ENCODE measurements at regions not wholly inside any gene's neighbourhood (a gene's known extent, or its start where the extent isn't known, plus 50 kb on each side); places are given as distances from the start of the nearest gene placed in this dataset.
A peak's percentile ranks its signal among the peaks of the same experiment; 100 is the strongest.

DNA sequence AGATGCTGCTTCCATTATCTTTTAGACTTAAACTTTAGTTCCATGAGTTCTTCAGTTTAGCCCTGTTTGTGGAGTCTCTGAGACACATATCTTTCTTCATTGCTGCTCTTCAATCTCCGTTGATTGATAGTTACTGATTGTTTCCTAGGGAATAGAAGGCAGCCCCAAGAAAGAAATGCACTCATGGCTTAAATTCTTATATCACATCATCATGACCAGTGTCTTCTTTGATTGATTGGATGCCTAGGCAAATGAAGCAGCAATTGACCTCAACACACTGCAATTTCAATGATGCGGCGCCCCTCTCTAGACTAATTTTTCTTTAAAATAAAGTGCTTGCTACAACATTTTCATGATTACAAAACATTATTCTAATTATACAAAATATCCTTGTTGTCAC, 576.5 kb upstream of the VSTM2A start:
- DNase-seq (ENCODE audit: low read depth), result no peak

DNA sequence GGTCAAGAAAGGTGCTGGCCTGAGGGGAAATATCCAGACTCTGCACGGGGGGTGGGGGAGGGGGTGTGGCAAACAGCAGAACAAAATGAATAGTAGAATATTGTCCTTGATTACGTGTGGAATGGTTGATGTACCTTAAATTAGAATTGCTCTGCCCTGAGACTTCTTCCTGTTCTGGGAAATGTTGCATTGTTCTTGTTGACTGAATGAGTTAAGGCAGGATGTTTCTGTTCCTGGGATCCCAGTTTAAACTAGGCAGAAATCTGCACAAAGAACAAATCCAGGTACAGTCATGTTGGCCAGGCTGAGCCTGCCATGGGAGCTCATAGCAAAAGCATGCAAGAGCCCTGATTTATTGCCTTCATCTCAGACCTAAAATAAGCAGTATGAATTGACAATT, 558.7 kb upstream of the VSTM2A start:
- DNase-seq (ENCODE audit: low read depth), result no peak

DNA sequence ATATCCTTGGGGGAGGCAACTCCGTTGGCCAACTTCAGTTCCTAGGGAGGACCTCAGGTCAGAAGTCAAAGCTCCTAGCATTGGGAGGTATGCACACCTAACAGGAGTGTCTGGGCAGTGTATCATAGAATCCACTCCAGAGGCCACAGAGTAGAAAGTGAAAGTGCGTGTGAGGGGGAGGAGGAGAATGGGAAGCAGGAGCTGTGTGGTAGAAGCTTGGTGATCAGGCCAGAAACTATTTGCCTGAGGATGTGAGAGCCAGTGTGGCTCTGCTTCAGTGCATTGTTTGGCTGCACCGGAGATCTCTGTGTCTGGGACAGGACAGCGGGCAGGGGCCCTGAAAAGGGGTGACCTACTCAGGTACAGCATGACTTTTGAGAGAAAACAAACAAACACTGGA, 557.4 kb upstream of the VSTM2A start:
- no peak for DNase-seq (ENCODE audit: low read depth)

DNA sequence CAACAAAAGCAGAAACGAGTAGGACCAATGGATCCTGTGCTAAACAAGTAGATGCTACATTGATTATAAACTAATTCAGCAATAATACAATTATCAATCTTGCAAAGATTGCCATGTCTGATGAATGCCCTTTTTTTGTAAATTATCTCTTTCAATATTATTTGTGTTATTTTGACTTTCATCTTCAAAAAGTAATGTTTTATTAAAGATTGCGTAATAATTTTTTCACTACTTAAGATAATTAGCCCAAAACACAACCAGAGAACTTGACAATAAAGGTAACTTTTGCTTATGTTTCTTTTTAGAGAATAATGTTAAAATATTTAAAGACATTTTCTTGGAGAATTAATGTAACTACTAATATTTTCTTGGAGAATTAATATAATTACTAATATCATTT, 553.8 kb upstream of the VSTM2A start:
- no peak for DNase-seq (ENCODE audit: low read depth)

DNA sequence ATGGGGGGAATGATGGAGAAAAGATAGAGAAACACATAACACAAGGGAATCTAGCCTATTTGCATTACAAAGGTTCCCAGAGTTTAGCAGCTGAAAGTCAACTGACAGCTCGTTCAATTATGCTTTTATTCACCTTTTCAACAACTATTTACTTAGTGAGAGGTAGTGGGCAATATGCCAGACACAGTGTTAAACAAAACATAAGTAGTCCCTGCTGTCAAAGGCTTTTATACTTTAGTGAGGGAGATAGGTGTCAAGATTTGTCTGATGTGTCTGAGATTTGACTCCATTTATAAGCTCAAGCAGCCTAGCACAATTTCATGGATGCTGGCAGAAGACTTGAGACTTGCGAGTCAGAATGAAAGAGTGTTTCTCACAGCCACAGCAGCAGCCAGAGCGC, 549.0 kb upstream of the VSTM2A start:
- no peak for DNase-seq (ENCODE audit: low read depth)

DNA sequence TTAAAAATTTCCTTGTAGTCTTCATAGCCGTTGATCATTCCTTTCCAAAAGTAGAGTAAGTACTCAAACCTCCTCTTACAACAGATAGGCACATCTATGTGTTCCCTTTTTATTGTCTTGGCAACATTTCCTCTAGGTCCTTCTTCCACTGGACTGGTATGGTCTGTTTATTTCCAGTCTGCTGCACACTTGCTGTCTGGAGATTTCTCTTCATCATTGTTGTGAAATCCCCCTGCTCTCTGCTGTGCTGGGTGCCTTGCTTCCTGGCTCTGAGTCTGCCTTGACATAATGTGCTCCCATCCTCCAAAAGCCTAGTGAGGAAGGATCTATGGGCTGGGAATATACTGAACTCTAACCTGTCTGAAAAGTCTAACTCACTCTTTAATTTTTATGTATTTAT, 545.3 kb upstream of the VSTM2A start:
- no peak for DNase-seq (ENCODE audit: low read depth)

DNA sequence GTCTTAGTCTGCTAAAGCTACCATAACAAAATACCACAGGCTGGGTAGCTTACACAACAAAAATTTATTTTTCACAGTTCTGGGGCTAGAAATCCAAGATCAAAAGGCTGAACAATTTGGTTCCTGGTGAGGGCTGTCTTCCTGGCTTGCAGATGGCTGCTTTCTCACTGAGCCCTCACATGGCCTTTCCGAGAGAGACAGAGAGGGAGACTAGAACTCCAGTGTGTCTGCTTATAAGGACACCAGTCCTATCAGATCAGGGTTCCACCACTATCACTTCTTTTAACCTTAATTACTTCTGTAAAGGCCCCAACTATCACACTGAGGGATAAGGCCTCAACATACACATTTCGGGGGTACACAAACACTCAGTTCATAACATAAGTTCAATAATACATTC, 527.4 kb upstream of the VSTM2A start:
- DNase-seq (ENCODE audit: low read depth), result peak; percentile 22

DNA sequence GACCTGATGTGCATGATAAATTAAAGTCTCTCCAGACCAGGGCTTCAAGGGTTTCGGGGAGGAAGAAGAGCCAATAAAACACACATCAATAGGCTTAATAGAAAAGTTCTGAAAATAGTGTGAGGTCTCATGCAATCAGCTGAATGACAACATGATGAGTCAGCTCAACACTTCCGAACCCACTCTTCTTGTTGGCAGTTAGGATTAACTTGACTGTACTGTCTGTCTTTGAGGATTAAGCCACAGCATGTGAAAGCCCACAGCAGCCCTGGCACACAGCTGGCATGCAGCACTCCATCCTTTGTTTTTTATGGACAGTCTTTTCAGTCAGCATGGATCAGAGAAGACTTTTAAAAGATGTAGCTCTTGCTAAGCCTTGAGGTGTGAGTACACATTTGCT, 526.9 kb upstream of the VSTM2A start:
- peak; percentile 96 for DNase-seq (ENCODE audit: low read depth)

DNA sequence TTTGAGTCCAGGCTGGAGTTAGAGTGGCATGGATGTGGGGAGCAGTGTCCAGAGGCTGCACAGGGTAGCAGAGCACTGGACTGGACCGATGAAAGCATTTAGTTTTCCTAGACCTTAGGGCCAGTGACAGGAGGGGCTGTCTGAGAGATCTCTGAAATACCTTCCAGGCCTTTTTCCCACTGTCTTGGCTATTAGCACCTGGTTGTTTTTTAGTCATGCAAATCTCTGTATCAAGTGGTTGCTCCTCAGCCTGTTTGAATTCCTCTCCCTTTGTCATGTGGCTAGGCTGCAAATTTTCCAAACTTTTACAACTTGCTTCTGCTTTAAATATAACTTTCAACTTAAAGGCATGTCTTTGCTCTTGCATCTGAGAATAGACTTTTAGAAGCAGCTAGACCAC, 504.3 kb upstream of the VSTM2A start:
- no peak for DNase-seq (ENCODE audit: low read depth)

DNA sequence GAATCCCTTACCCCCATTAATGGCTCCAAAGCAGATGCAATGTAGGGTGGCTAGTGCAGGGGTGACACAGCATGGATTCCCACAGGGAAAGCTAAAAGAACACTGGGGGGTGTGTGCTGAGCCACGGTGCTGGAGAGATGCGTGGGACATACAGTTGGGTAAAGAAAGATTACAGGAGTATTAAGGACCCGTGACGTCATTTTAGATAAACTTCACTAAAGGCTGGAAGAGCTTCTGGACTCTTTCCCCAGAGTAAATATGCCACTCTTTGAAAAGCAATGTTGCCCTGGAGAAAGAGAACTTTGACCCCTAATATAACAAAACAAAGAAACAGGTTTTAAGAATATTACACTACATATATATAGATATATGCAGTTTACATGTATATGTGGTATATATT, 481.5 kb upstream of the VSTM2A start:
- no peak for DNase-seq (ENCODE audit: low read depth)

DNA sequence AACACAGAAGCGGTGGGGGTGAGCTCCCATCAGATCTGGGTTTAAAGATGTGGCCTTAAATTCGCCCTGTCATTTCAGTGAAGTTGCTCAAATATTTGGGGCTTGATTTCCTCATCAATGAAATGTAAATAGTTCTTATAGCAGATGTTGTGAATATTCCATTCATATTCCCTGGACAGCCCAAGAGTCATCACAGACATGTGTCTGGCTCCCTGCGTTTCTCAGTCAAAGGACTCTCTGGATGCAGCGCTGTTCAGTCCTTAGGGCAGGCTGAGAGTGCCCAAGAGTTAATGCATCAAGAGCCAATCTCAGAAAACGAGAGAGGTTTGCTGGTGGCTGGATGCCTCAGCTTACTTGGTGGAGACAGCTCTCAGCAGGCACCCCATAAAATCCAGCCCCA, 475.5 kb upstream of the VSTM2A start:
- DNase-seq (ENCODE audit: low read depth), result no peak

DNA sequence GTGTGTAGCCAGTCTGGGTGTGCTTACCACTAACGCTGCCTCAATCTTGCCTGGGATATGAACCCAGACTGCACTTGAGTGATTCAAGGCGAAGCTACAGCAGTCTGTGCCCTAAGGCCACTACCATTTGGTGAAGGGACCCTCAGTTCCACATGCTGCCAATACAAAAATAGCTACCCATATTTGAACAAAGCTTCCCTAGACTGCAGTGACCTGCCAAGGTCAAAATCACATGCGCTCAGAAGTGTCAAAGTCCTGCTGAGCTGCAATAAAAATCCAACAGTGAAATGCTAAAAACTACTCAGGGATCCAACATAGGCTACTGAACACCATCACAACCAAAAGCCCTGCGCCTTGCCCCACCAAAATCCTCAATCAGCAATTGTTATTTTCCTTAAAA, 472.3 kb upstream of the VSTM2A start:
- no peak for DNase-seq (ENCODE audit: low read depth)

DNA sequence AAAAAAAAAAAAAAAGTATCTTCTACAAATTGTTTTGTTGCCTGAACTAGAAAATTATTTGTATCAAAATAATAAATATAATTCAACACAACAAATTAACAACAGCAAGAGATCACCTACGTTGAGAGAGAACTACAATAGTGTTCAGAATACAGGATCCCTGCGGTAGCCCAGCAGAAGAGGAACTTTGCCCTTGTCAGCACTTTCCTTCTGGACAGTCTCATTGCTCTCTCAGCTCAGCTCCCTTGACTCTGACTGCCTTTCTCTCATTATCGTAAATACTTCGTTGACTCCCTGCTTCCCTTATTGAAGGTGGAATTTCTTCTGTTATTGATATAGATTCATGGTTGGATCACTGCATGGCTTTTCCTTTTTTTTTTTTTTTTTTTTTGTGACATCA, 469.5 kb upstream of the VSTM2A start:
- no peak for DNase-seq (ENCODE audit: low read depth)

DNA sequence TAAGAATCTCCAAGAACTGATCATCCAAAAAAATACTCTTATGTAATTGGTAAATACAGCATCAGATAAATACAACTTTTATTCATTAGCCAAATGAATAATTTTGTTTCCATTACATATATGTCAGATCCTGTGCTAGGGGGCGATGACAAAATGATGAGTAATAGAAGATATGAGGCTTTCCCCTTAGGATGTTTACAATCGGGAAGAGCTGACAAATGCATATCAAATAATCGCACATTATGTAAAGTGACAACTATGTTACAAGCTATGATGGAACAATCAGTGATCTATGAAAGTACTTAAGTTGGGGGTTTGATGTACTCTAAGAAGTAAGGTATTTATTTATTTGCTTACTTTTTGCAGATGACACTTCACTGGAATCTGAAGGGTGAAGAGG, 465.6 kb upstream of the VSTM2A start:
- DNase-seq (ENCODE audit: low read depth), result no peak

DNA sequence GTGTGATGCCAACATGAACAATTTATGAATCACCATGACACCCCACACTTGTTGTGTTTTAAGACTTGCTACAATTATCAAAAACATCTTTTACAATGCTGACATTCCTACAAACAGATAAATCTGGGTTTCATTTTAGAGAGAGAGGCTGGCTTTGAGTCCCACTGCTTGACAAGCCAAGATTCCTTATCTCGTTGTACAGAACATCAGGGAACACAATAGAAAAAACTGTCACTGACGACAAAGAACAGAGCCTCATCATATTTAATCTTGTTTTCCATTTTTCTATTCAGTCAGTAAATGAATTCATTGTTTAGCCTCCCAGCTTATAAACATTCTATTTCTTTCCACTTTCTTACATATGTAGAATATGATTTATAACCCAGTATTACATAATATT, 461.6 kb upstream of the VSTM2A start:
- no peak for DNase-seq (ENCODE audit: low read depth)

DNA sequence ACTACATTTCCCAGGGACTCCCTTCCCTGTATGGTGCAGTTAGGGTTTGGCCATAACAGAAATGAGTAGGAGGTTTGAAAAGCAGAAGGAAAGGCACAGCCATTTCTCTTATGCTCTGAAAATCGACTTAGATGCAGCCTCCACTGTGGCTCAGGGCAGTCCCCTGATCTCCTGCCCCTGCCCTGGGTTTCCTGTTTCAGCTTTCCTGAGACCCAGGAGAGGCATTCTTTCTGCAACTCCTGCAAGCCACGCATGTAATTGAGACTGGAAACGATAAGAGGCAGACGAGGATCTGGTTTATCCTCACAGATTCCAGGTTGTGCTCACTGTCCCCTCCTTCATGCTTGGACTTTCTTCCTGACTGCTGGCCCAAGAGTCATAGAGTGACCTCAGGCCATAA, 461.2 kb upstream of the VSTM2A start:
- no peak for DNase-seq (ENCODE audit: low read depth)

DNA sequence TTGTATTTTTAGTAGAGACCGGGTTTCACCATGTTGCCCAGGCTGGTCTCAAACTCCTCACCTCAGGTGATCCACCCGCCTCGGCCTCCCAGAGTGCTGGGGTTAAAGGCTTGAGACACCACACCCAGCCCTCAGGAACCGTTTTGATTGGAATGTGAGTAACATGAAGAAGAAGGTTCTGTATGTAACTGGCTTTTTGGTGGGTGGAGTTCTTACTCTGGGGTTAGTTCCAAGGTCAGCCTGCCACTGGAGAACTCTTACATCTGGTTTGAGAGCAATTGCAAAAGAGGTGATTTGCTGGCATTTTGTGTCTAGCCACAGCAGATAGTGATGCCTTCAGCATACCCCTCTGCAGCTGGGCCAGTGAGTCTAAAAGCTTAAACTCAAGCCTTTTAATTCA, 457.8 kb upstream of the VSTM2A start:
- no peak for DNase-seq (ENCODE audit: low read depth)

DNA sequence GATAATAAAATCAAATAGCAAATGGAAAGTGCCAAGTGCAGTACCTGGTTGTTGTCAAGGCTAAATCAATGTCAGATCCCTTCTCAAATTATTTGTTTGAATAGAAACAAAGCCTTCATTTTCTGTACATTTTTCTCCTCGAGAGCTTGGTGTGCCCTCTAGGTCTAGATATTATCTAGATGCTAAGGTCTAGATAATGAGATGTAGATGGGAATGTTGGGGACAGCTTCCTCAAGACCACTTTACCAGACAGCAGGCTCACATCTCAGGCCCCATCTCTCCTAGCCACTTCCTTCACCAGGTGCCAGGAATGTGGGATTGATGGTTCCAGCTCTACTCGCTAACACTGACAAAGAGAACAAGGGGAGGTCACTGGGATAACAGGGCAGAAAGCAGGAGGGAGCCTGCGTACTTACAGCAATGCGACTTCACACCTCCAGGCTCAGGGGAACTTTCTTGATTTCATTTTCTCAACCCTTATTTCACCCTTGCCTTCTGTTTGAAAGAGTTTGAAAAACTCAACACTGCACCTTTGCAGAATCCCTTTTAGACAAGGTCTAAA, 451.4 kb upstream of the VSTM2A start:
- no peak for DNase-seq (ENCODE audit: low read depth)

DNA sequence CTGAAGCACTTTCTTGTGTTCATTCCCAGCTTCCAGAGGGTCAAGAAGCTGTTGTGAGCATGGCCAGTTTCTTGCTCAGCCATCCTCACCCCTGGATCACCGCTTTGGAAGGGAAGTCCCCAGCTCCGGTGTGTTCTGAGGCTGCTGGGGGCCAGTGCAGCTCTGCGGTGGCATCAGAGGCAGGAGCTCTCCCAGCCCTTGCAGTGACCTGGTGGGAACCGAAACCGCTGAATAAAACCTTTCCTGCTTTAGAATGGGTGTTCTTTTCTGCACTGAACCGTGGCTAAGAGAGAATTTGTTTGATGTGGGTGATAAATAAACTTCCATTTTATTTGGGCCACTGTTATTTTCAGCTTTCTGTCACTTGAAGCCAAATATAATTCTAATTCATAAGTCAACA, 450.9 kb upstream of the VSTM2A start:
- no peak for DNase-seq (ENCODE audit: low read depth)

DNA sequence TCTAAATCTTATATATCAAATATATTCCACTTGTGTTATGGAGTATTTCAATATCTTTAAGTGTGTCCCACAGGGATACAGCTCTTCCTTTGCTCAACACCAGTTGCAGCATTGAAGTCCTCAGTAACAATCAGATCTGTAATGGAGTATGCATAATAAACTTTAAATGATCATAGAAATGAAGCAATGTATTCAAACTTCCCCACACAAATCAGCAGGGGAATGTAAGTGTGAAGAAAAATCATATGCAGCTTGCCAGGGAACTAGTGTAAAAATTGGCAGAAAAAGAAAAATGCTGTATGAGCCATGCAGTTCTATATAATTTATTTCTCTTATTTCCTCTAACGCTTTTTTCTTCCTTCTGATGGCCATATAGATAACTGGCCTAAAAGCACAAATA, 444.3 kb upstream of the VSTM2A start:
- no peak for DNase-seq (ENCODE audit: low read depth)

DNA sequence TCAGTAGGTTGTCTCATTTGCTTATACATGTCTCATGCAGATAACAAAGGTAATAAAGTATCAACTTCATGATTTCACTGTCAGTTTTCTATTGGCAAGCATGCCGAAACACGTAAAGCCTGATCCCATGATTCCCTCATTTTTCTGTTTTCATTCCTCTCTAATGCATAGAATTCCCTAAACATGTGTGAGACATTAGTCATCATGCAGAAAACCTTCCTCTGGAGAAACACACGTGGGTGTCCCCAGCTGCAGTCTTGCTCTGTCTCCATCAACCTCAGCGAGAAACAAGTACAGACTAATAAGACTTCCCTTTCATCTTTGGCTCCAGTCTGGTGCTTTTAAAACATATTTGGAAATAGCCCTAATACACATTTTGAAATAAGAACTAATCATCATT, 432.7 kb upstream of the VSTM2A start:
- no peak for DNase-seq (ENCODE audit: low read depth)

DNA sequence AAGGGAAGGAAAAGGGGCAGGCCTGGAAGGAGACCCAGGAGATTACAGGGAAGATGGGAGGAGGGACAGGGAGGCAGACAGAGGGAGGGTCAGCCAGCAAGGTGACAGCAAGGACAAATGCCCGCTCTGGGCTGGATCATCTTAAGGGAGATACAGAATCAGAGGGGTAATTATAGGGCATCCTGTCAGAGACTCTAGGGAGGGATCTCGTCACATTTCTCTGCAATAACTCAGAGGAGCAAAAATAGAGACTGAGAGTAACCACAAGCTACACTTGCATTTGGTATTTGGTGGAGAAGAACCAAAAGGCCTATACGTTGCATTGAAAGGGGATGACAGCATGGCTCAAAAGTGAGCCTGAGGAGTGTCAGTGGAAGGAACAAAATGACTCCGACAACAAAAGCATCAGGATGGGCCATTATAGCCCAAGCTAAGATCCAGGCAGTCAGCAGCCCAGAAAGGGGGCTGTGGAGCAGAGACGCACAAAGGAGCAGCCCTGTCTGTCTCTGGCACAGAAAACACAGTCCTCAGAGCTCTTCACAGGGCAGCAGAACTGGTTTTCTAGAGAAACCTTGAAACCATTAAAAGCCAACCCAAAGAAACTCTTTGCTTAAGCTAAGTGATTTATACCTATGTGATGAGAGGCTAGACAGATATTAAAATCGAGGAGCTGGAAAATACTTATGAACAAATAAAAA, 430.2 kb upstream of the VSTM2A start:
- DNase-seq (ENCODE audit: low read depth), result peak; percentile 30

DNA sequence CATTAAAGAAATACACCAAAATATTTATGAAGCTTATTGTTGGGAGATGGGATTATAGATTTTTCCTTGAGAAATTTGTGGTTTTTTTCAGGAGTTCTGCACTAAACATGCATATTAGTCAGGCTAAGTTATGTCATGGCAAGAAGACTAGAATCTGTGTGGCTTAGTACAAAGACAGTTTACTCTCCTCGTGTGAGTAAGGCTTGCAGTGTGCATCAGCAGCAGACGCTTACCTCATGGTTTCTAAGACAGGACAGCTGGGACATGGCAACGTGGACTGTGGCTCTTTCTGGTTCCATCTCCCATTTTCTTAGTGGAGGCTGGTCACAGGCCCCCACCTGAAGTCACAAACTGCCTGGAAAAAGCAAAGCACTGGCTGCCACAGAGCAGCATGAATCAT, 429.6 kb upstream of the VSTM2A start:
- peak; percentile 46 for DNase-seq (ENCODE audit: low read depth)
